NCI-H526 treated with DMSO at 0.1 percent for 48 hours (cell line): ENCODE measurements at regions not wholly inside any gene's neighbourhood (a gene's known extent, or its start where the extent isn't known, plus 50 kb on each side); places are given as distances from the start of the nearest gene placed in this dataset.

Source experiments
- DNase-seq: peaks from one replicate; lab custom pipeline; 2025; lab: John Stamatoyannopoulos, UW

DNA sequence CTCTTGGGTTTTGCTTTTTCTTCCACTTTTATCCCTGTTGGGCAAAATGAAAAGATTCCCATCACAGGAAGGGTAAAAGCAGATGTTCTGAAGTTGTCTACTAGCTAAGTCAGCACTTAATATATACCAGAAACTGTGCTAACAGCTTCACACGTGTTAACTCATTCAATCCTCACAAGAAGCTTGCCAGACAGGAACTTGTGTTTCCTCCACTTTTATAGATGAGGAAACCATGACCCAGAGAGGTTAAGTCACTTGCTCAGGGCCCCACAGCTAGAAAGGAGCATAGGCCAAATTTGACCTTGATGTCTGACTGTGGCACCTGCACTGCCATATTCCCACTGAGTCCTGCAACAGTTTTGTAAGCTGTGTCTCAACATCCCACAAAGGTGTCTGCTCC, 76.8 kb upstream of the EPC2 start:
- no peak for DNase-seq

DNA sequence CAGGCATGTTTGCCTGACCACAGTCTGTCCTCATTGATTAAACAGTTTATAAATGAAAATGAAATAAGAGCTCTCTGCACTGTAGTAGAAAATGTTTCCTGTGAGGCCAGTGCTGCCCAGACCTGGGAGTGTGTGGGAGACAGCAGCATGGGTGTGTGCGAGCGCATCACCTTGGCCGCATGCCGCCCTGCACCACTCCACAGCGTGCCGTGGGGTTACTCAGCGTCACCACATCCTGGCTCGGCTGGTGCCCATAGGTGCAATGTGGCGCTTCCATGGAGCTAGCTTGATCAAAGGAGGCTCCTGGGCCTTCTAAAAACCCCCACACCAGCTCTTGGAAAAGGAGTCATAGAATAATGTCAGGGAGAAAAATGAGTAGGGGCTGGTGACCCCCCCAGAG, 76.0 kb upstream of the EPC2 start:
- no peak for DNase-seq

DNA sequence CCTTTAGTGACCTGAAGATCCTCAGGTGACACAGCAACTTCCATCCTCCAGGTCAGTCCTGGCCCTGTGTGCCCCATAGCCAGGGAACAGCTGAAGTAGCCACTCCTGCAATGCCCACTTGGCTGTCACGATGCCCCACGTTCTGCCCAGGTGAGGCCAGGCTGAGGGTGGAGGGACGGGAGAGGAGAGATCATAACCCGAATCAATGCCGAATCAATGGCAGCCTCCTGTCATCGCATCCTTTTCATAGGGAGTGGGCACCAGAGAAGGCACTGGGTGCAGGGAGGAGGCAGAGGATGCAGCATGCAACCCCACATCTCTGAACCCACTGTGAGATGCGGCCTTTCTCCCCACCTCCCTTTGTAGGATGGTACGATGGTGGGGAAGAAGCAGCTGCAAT, 75.3 kb upstream of the EPC2 start:
- no peak for DNase-seq

DNA sequence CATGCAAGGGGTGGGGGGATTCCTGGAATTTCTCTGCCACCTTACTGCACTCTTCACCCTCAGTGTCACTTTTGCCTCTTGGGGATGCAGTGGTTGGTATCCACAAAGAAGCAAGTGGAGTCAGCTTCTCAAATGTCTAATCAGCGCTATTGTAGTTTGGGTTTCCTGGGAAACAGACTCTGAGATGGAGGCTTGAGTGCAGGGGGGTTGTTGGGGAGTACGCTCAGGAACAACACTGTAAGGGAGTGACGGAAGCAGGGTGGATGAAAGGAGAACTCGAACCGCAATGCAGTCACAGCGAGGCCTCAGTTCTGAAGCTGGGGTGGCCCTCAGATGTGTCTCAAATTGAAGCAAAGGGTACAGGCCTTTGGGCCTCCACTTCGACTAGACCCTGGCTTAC, 73.6 kb upstream of the EPC2 start:
- no peak for DNase-seq

DNA sequence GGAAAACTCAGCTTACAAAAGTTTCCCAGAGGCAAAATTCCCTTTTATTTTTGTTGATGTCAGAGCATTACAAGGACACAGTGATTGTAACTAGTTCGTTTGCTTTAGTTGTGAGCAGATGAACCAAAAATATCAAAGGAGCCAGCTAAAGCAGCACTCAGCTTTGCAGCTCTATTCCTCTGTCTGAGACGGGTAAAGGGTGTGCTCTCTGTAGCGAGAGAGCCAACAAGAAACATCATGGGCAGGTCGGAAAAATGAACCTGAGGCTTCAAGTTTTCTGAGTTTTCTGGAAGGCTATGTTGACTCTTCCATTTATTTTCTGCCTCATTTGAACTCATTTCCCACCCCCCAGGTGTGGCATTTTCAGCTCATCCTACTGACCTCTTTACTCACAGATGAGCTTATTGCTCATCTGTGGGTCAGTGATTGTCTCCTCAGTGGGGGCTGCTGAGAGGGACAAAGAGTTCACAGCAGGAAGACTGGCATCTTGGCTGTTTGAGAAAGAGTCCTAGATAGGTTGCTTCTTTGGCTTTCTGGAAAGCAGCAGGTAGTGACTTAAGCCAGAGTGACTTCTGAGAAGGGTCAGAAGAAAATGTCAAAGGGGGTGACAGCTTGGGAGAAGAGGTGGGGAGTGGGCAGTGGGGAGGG, 66.6 kb upstream of the EPC2 start:
- DNase-seq = no peak

DNA sequence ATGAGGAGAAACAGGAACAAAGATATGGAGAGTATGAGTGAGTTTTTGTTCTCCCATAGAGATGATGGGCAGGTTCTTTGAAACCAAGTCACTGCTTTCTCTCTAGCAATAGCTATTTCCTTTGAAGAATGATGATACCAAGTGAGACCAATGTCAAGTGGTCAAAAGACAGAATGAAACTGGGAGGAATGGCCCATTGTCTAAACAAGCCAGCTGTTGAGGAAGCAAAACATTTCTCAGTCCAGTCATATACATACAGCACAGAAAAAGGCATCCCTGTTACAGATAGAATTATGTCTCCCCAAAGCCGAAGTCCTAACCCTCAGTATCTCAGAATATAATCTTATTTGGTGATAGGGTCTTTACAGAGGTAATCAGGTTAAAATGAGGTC, 66.1 kb upstream of the EPC2 start:
- no peak for DNase-seq

DNA sequence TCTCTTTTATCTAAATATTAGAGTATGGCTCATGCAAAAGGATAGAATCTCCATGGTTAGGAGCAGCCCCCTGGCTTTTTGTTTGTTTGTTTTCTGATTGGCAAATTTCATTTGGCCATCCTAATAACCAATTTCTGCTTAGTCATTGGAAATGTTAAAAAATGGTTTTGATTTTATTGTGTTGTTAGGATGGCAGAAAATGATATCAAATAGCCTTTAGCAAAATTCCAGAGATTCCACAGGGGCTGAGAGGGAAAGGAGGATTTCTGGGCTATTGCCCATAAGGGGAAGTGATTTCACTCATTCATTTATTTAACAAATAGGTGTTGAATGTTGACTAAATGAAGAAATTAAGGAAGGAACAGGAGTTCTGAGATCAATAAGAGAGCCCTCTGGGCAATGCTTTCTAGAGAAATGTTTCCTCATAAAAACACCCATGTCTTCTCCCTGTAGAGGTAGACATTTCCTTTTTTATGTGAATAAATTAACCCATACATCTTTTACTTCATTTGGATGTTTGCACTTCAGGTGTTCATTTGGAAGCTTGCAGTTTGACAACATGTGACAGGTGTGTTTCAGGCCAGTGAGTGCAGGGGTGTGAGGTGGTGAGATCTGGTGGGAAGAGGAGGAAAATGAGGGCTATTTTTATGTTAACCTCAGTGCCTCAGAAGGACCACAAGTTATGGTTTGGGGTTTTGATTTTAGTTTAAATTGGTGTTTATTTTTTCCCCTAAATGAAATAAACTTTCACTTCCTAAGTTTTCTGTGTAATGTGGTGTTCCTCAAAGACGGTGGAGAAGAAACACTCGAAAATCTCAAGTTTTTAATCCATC, 61.7 kb upstream of the EPC2 start:
- DNase-seq = no peak

DNA sequence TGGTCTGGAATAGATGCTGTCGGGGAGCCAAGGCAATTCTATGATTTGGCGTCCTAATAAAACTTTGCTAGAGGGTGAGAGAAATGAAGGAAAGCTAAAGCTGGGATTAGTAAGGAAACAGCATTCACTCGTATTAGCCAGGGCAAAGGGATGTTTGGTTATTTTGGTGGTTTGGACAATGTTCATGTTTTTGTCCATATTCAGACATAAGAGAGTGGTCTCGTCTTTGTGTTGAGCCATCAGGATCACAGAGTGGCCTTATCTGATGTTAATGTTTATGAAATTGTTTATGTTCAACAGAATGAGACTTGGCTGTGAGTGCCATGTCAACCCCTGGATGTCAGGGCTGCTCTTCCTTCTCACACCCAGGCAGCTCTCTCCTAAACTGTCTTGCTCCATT, 58.9 kb upstream of the EPC2 start:
- DNase-seq = no peak

DNA sequence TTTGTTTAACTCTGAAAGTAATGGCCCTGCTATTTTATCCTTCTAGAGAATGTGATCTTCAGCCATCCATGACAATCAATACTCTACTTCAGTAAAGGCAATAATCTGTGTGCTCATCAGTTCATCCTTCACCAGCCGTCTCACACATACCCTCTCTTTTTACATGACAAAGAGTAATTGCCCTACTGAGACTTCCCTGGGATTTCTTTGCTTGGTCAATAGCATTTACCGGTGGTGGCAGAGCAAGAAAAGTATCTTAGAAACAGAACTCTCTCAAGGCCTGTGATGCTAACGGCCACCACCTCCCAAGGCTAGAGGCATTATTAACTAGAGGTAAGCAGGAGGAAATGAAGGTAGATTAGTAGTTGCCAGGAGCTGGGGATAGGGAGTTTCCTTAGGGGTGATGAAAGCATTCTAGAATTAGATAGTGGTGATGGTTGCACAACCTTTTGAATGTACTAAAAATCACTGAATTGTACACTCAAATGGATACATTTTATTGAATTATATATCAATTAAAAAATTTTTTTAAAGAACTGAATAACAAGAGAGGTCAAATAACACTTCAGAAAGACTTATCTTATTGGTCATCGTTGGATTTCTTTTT, 57.9 kb upstream of the EPC2 start:
- DNase-seq = no peak

DNA sequence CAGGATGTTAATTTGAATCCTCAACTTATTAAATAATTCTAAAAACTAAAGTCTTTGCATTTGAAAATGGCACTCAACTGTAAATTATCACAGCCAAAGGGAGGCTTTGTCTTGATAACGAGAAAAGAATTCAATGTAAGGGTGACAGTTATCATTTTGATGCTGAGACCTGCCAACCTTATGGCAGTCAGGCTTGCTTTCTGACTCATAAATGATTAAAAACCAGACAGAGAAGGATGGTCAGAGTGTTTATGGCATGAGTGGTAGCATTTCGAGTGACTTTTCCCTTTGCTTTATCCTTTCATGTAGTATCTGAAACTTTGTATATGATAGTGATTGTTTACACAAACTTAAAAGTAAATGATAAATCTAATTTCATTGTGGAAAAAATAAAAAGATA, 53.9 kb upstream of the EPC2 start:
- DNase-seq = no peak

DNA sequence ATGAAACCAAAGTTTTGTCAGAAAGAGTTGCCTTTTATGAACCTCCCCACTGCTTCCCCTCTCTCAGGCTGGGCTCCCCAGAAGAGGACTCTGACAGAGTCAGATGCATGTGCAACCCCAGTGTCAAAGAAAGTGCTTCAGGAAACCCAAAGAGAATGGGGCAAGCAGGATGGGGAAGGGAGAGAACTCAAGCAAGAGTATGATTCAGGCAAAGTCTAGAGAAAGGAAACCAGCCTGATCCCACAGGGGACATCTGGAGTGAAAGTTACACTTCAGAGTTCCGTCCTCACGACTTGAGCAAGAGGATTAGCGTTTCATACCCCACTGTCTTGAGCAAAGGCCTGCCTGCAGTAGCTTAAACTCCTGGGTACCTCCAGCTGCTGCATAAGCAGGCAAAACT, 51.8 kb upstream of the EPC2 start:
- DNase-seq = no peak

DNA sequence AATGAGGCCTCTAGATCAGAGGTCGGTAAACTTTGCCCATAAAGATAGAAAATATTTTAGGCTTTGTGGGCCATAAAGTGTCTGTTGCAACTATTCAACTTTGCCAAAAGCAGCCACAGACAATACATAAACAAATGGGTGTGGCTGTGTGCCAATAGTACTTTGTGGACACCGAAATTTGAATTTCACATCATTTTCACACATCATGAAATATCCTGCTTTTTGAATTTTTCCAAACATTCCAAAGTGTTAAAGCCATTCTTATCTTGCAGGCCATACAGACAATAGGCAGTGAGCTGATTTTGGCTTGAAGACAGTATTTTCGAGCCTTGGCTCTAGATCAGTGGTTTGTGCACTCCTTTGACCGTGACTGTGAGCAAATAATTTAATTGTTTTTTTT, 51.1 kb upstream of the EPC2 start:
- no peak for DNase-seq

DNA sequence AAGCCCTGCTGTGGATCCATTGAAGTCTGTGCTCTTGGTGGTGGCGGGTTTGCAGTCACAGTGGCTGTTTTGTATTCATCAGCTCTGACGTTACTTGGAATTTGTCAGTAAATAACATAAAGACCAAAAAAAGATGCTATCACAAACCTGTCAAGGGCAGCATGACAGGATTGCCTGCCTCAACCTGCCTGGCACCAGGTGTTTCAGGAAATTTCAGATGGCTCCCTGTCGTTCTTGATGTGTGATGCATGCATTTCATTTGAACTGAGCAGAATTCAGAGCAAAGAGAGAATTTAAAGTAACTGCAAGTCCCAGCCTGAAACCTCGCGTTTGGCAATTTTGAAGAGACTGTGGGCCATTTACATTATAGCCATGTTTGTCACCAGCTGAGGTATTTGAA, 50.3 kb upstream of the EPC2 start:
- peak; percentile 67 for DNase-seq
